SH-SY5Y (cell line): ENCODE measurements at regions not wholly inside any gene's neighbourhood (a gene's known extent, or its start where the extent isn't known, plus 50 kb on each side); places are given as distances from the start of the nearest gene placed in this dataset.

Experiments used
- GATA2 ChIP-seq: IDR thresholded peaks from 2 replicates; pipeline ENCODE4 v1.6.1; 2011; ENCODE audit warnings: mild to moderate bottlenecking, low read depth, low read length
- GATA3 ChIP-seq: IDR thresholded peaks from 2 replicates; pipeline ENCODE4 v1.6.1; 2011; ENCODE audit warnings: low read depth, mild to moderate bottlenecking, low read length, moderate library complexity

- TF ChIP-seq GATA2 (no peak), GATA3 (no peak)
Observed at GRCh38 chr7:38060637-38061036, 117.4 kb upstream of the STARD3NL start.
